ENCODE measurements at regions not wholly inside any gene's neighbourhood (a gene's known extent, or its start where the extent isn't known, plus 50 kb on each side); places are given as distances from the start of the nearest gene placed in this dataset.

- intact Hi-C loops (cut with DNase I) = no loop called here
- H3K36me3 ChIP-seq = no peaks in the 10 kb centered on the region
- peaks cover 7 to 8% of the 10 kb centered on the region in 2 donors for H3K4me1 ChIP-seq
- no peak overlapping the region for H3K4me3 ChIP-seq
- no peak for DNase-seq (ENCODE audit: low spot score in 2 of 2)
- H3K27me3 ChIP-seq = no peaks in the 10 kb centered on the region
- no peaks in the 10 kb centered on the region for H3K9me3 ChIP-seq
- no peak for TF ChIP-seq CTCF (IDR thresholded peaks at IDR 0.05)
- peak overlapping the region; percentile 29 to 74 for H3K27ac ChIP-seq
Measured at GRCh38 chr1:87969040-87969439, 640.4 kb downstream of the LMO4 start.

- no peaks in the 10 kb centered on the region for H3K9me3 ChIP-seq
- no peak overlapping the region for H3K27ac ChIP-seq
- no peaks in the 10 kb centered on the region for H3K27me3 ChIP-seq
- no peaks in the 10 kb centered on the region for H3K36me3 ChIP-seq
- no peak overlapping the region for H3K4me3 ChIP-seq
- no peak for TF ChIP-seq CTCF (IDR thresholded peaks at IDR 0.05)
- intact Hi-C loops (cut with DNase I) = no loop called here
- no peak for DNase-seq (ENCODE audit: low spot score in 2 of 2)
- peaks cover 5 to 7% of the 10 kb centered on the region in 2 donors for H3K4me1 ChIP-seq
Measured at GRCh38 chr1:87972811-87973210, 644.1 kb downstream of the LMO4 start.

- DNase-seq (ENCODE audit: low spot score in 2 of 2) = no peak
- Histone ChIP-seq H3K9me3 (no peaks in the 10 kb centered on the region), H3K4me3 (no peak overlapping the region), H3K36me3 (no peaks in the 10 kb centered on the region), H3K4me1 (peaks cover 0 to 2% of the 10 kb centered on the region in 2 donors), H3K27me3 (no peaks in the 10 kb centered on the region), H3K27ac (no peak overlapping the region)
- TF ChIP-seq CTCF (IDR thresholded peaks at IDR 0.05) = no peak
- intact Hi-C loops (cut with DNase I) = no loop called here
Measured at GRCh38 chr1:87973896-87974295, 645.2 kb downstream of the LMO4 start.

GRCh38 chr1:87976316-87976715, 647.6 kb downstream of the LMO4 start:
- H3K4me1 ChIP-seq = no peaks in the 10 kb centered on the region
- H3K9me3 ChIP-seq = no peaks in the 10 kb centered on the region
- H3K27me3 ChIP-seq = no peaks in the 10 kb centered on the region
- TF ChIP-seq CTCF (IDR thresholded peaks at IDR 0.05) = no peak
- intact Hi-C loops (cut with DNase I) = no loop called here
- no peak overlapping the region for H3K4me3 ChIP-seq
- no peak overlapping the region for H3K27ac ChIP-seq
- H3K36me3 ChIP-seq = no peaks in the 10 kb centered on the region
- no peak for DNase-seq (ENCODE audit: low spot score in 2 of 2)

- no peaks in the 10 kb centered on the region for H3K36me3 ChIP-seq
- no peaks in the 10 kb centered on the region for H3K9me3 ChIP-seq
- no peak overlapping the region for H3K4me3 ChIP-seq
- intact Hi-C loops (cut with DNase I) = no loop called here
- no peak for DNase-seq (ENCODE audit: low spot score in 2 of 2)
- no peaks in the 10 kb centered on the region for H3K4me1 ChIP-seq
- no peak for TF ChIP-seq CTCF (IDR thresholded peaks at IDR 0.05)
- no peaks in the 10 kb centered on the region for H3K27me3 ChIP-seq
- H3K27ac ChIP-seq = no peak overlapping the region
Measured at GRCh38 chr1:87977145-87977544, 648.5 kb downstream of the LMO4 start.

GRCh38 chr1:87979079-87979478, 650.4 kb downstream of the LMO4 start:
- no peaks in the 10 kb centered on the region for H3K4me1 ChIP-seq
- H3K36me3 ChIP-seq = no peaks in the 10 kb centered on the region
- TF ChIP-seq CTCF (IDR thresholded peaks at IDR 0.05) = no peak
- H3K4me3 ChIP-seq = no peak overlapping the region
- H3K27ac ChIP-seq = no peak overlapping the region
- H3K9me3 ChIP-seq = no peaks in the 10 kb centered on the region
- no peak for DNase-seq (ENCODE audit: low spot score in 2 of 2)
- H3K27me3 ChIP-seq = no peaks in the 10 kb centered on the region
- intact Hi-C loops (cut with DNase I) = no loop called here

All from ascending aorta (tissue), 2 donors.